PC-9 (cell line): ENCODE measurements at regions not wholly inside any gene's neighbourhood (a gene's known extent, or its start where the extent isn't known, plus 50 kb on each side); places are given as distances from the start of the nearest gene placed in this dataset.

Experiments
- EZH2 ChIP-seq: fragments of 200-600 bp; sonication (generic); IDR thresholded peaks from 2 replicates; pipeline ENCODE4 v1.8.0; 2017; ENCODE audit warnings: antibody characterized with exemption, low read depth
- TF ChIP-seq, protein P1 (sequence below): fragments of 200-600 bp; sonication (generic); conservative IDR thresholded peaks from 2 replicates; pipeline ENCODE4 v1.6.1; 2017; ENCODE audit warnings: mixed run types, antibody characterized with exemption, mild to moderate bottlenecking, moderate library complexity

DNA sequence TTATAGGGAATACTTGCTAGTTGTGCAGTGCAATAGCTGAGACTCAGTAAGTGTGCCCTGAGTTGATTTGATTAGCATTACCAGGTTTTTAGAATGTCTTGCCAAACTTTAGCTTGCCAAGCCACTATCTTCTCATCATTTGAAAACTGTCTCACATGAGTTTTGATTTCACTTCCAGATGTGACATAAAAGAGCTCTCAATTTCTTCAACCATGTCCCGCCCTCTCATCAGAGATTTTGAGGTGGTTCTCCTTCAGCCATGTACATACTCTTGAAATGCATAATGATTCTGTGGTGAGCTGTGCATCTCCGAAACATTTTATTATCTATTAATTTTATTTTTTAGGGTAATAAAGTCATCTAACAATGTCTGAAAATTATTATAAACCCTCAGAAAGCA is 215.0 kb upstream of the SEMA3E start:
- TF ChIP-seq, protein P1, sequence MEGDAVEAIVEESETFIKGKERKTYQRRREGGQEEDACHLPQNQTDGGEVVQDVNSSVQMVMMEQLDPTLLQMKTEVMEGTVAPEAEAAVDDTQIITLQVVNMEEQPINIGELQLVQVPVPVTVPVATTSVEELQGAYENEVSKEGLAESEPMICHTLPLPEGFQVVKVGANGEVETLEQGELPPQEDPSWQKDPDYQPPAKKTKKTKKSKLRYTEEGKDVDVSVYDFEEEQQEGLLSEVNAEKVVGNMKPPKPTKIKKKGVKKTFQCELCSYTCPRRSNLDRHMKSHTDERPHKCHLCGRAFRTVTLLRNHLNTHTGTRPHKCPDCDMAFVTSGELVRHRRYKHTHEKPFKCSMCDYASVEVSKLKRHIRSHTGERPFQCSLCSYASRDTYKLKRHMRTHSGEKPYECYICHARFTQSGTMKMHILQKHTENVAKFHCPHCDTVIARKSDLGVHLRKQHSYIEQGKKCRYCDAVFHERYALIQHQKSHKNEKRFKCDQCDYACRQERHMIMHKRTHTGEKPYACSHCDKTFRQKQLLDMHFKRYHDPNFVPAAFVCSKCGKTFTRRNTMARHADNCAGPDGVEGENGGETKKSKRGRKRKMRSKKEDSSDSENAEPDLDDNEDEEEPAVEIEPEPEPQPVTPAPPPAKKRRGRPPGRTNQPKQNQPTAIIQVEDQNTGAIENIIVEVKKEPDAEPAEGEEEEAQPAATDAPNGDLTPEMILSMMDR: no peak
- TF ChIP-seq EZH2: no peak
